ENCODE measurements at regions not wholly inside any gene's neighbourhood (a gene's known extent, or its start where the extent isn't known, plus 50 kb on each side); places are given as distances from the start of the nearest gene placed in this dataset.

DNA sequence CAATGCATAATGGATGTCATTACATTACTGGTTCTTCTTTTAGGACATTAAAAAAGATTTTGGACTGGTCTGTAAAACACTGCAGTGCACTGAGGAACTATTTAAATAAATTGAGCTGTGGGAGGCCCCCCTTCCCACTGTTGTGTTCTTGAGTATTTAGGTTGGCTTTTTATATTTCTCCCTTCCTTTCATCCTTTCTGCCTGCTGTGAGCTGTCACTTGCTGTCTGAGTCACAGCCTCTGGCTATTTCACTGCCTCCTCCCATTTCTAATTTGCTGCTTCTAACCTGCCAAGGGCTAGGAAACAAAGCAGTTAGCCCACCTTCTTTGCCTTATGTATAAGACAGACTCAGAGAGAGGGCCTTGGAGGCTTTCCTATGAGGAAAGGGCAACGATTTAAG, 89.0 kb upstream of the FNDC3B start:
- TF ChIP-seq CTCF (IDR thresholded peaks at IDR 0.05) (no peak), ZFX (IDR thresholded peaks at IDR 0.05; ENCODE audit: borderline replicate concordance) (no peak)
- H3K27ac ChIP-seq, result no peak overlapping the region

- TF ChIP-seq ZFX (IDR thresholded peaks at IDR 0.05; ENCODE audit: borderline replicate concordance), result no peak
- no peak for TF ChIP-seq CTCF (IDR thresholded peaks at IDR 0.05)
- H3K27ac ChIP-seq, result no peak overlapping the region
These were observed 87.8 kb upstream of the FNDC3B start for GRCh38 chr3:171951597-171951996.

GRCh38 chr3:171953301-171954022, 85.9 kb upstream of the FNDC3B start:
- TF ChIP-seq CTCF (IDR thresholded peaks at IDR 0.05), result no peak
- TF ChIP-seq ZFX (IDR thresholded peaks at IDR 0.05; ENCODE audit: borderline replicate concordance), result no peak
- H3K27ac ChIP-seq, result no peak overlapping the region

- no peak overlapping the region for H3K27ac ChIP-seq
- TF ChIP-seq ZFX (IDR thresholded peaks at IDR 0.05; ENCODE audit: borderline replicate concordance) (no peak), CTCF (IDR thresholded peaks at IDR 0.05) (no peak)
These were observed 84.5 kb upstream of the FNDC3B start for GRCh38 chr3:171954690-171955383.

GRCh38 chr3:171955598-171955997, 83.8 kb upstream of the FNDC3B start:
- TF ChIP-seq ZFX (IDR thresholded peaks at IDR 0.05; ENCODE audit: borderline replicate concordance) (no peak), CTCF (IDR thresholded peaks at IDR 0.05) (no peak)
- no peak overlapping the region for H3K27ac ChIP-seq

DNA sequence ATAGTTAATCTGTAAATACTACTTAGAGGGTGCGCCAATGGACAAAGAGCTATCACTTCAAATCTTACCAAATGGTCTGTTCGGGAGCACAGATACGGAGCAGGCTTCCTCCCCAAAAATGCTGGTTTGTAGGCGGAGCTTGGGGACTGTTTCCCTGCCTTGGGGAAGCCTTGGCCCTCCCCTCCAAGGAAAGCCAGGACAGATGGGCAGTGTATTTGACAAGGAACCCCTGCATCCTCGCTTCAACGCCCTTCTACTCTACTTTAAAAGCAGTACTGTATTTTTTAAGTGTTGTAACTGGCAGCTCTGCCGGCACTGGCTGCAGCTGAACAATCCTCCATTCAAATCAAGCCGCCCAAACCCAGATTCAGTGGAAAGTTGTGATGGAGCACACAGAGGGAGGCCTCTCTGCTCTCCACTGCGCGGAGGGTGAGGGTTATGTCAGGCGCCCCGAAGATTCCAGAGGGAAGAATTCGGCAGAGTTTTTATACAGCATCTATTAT, 83.1 kb upstream of the FNDC3B start:
- TF ChIP-seq ZFX (IDR thresholded peaks at IDR 0.05; ENCODE audit: borderline replicate concordance), result no peak
- TF ChIP-seq CTCF (IDR thresholded peaks at IDR 0.05), result no peak
- H3K27ac ChIP-seq, result no peak overlapping the region

DNA sequence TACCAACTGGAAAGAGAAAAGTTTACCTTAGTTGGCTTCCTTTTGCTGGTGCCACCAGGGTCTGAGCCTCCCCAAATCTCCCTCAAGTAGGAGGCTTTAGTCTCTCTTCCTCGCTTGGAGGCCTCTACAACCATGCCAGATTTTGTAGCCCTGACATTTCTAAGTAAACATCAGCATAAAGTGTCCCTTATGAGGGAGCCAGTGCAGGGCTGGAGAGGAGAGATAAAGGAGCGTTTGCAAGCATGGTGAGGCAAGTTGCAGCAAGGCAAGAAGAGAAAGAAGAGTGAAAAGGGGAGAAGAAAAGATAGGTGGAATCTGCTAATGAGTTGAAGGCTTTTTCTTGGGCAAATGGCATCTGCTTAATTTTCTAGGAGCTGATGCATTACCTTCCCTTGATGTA, 82.7 kb upstream of the FNDC3B start:
- no peak overlapping the region for H3K27ac ChIP-seq
- TF ChIP-seq CTCF (IDR thresholded peaks at IDR 0.05) (no peak), ZFX (IDR thresholded peaks at IDR 0.05; ENCODE audit: borderline replicate concordance) (no peak)

Data from 22Rv1 (cell line).